ENCODE measurements at regions not wholly inside any gene's neighbourhood (a gene's known extent, or its start where the extent isn't known, plus 50 kb on each side); places are given as distances from the start of the nearest gene placed in this dataset.

DNA sequence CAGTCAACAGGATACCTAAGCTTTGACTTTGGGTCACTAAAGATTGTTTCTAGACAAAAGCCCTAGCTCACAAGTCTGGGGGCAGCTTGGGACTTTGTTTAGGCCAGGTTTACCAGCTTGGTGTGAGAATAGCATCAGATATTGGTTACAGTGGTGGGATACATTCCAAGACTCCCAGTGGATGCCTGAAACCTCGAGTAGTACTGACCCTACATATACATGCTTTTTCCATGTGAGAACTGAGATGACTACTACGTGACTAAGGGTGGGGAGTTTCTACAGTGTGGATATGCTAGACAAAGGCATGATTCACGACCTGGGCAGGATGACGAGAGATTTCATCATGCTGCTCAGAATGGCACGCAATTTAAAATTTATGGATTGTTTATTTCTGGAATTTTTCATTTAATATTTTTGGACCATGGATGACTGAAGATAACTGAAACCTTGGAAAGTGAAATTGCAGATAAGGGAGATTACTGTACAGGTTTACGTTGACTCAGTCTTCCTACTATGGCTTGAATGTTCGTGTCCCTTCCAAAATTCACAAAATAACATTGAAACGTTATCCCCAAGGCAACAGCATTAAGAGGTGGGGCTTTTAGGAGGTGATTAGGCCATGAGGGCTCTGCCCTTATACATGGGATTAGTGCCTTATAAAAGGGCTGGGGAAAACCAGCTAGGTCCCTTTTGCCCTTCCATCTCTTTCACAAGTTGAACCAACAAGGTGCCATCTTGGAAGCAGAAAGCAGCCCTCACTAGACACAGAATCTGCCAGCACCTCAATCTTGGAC lies 50.2 kb upstream of the CTAGE1 start:
- H3K36me3 Mint-ChIP-seq = no peaks in the 10 kb centered on the region
- no peaks in the 10 kb centered on the region for H3K27me3 Mint-ChIP-seq
- no peak overlapping the region for H3K27ac ChIP-seq (ENCODE audit: insufficient read depth, low read length, poor library complexity, severe bottlenecking)
- H3K4me1 Mint-ChIP-seq = no peaks in the 10 kb centered on the region
- H3K4me3 Mint-ChIP-seq = no peak overlapping the region
- no peaks in the 10 kb centered on the region for H3K27me3 ChIP-seq (ENCODE audit: control insufficient read depth, insufficient read depth, low read length)
- no peaks in the 10 kb centered on the region for H3K4me1 ChIP-seq (ENCODE audit: control insufficient read depth, insufficient read depth, low read length, poor library complexity, severe bottlenecking)
- ATAC-seq (ENCODE audit: low read depth in 2 of 2) (no peak), DNase-seq (no peak)
- no peak overlapping the region for H3K4me3 ChIP-seq (ENCODE audit: low read depth, low read length)
- no peak overlapping the region for H3K27ac Mint-ChIP-seq
- H3K9me3 Mint-ChIP-seq = peaks cover 0 to 3% (median 1%) of the 10 kb centered on the region in 7 donors
- no peaks in the 10 kb centered on the region for H3K9me3 ChIP-seq (ENCODE audit: control insufficient read depth in 2 of 2, low read length in 2 of 2)
- H3K36me3 ChIP-seq (ENCODE audit: control insufficient read depth, insufficient read depth, low read length) = no peaks in the 10 kb centered on the region

DNA sequence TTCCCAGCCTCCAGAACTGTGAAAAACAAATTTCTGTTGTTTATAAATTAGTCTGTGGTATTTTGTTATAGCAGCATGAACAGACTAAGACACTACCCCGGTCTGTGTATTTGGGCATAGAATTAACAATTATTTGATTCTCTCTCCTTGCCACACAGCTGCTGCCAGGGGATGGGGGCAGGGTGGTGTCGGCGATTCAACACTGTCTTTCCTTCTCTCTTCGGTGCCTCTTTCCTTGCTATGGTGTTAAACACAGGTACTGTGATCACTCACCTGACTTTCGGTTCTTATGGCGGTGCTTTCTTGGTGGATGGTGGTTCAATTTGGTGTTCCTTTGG lies 50.8 kb upstream of the CTAGE1 start:
- Histone ChIP-seq H3K27me3 (ENCODE audit: control insufficient read depth, insufficient read depth, low read length) (no peaks in the 10 kb centered on the region), H3K36me3 (ENCODE audit: control insufficient read depth, insufficient read depth, low read length) (no peaks in the 10 kb centered on the region), H3K4me3 (ENCODE audit: low read depth, low read length) (no peak overlapping the region), H3K4me1 (ENCODE audit: control insufficient read depth, insufficient read depth, low read length, poor library complexity, severe bottlenecking) (no peaks in the 10 kb centered on the region), H3K27ac (ENCODE audit: insufficient read depth, low read length, poor library complexity, severe bottlenecking) (no peak overlapping the region), H3K9me3 (ENCODE audit: control insufficient read depth in 2 of 2, low read length in 2 of 2) (no peaks in the 10 kb centered on the region)
- no peaks in the 10 kb centered on the region for H3K4me1 Mint-ChIP-seq
- H3K4me3 Mint-ChIP-seq = no peak overlapping the region
- DNase-seq (no peak), ATAC-seq (ENCODE audit: low read depth in 2 of 2) (no peak)
- no peaks in the 10 kb centered on the region for H3K36me3 Mint-ChIP-seq
- H3K27ac Mint-ChIP-seq = no peak overlapping the region
- peaks cover 0 to 3% (median 1%) of the 10 kb centered on the region in 7 donors for H3K9me3 Mint-ChIP-seq
- no peaks in the 10 kb centered on the region for H3K27me3 Mint-ChIP-seq

DNA sequence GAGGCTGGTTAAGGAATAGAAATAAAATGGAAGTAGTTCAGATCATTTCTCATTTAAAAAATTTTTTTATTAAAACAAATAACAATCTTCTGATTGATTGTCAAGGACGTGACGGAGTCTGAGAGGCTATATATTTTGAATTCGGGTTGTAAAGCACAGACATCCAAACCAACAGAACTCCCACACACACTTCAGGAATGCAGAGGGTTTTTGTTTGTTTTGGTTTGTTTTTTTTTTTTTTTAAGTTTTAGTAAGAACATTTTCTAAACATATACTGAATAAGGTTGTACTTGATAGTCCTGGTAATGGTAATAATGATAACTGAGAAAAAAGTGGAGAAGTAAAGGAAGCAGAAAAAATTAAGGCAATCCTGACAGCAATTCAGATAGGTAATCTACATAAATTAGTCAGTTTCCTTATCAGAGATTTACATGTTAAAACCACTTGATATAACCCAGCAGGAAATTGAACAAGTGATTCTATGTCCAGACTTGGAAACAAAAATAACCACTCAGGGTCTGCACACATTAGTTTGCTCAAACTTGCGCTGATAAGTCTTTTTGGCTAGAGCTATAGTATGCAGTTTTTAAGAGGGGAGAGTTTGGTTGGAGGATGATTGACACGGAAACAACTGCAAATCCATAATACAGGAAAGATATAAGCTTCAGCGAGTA lies 51.5 kb upstream of the CTAGE1 start:
- Mint-ChIP-seq H3K27me3 (no peaks in the 10 kb centered on the region), H3K9me3 (peaks cover 0 to 3% (median 1%) of the 10 kb centered on the region in 7 donors), H3K4me1 (no peaks in the 10 kb centered on the region), H3K27ac (no peak overlapping the region), H3K4me3 (no peak overlapping the region), H3K36me3 (no peaks in the 10 kb centered on the region)
- ATAC-seq (ENCODE audit: low read depth in 2 of 2) (no peak), DNase-seq (no peak)
- Histone ChIP-seq H3K9me3 (ENCODE audit: control insufficient read depth in 2 of 2, low read length in 2 of 2) (no peaks in the 10 kb centered on the region), H3K4me1 (ENCODE audit: control insufficient read depth, insufficient read depth, low read length, poor library complexity, severe bottlenecking) (no peaks in the 10 kb centered on the region), H3K4me3 (ENCODE audit: low read depth, low read length) (no peak overlapping the region), H3K27me3 (ENCODE audit: control insufficient read depth, insufficient read depth, low read length) (no peaks in the 10 kb centered on the region), H3K27ac (ENCODE audit: insufficient read depth, low read length, poor library complexity, severe bottlenecking) (no peak overlapping the region), H3K36me3 (ENCODE audit: control insufficient read depth, insufficient read depth, low read length) (no peaks in the 10 kb centered on the region)

DNA sequence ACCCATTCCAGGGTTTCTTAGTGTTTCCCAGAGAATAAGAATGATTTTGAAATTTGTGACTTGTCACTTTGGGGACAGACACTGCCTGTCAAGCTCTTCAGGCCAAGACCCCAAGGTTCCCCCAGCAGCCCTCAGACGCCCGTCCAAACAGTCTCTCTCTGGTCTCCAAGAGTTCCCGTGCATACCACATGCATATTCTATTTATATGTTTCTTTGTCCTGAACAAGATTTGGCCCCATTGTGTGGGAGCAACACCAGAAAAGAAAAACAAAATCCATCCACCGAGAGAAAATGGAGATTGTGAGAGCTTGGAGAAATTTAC lies 52.2 kb upstream of the CTAGE1 start:
- Histone ChIP-seq H3K36me3 (ENCODE audit: control insufficient read depth, insufficient read depth, low read length) (no peaks in the 10 kb centered on the region), H3K27me3 (ENCODE audit: control insufficient read depth, insufficient read depth, low read length) (no peaks in the 10 kb centered on the region), H3K27ac (ENCODE audit: insufficient read depth, low read length, poor library complexity, severe bottlenecking) (no peak overlapping the region), H3K4me3 (ENCODE audit: low read depth, low read length) (no peak overlapping the region), H3K4me1 (ENCODE audit: control insufficient read depth, insufficient read depth, low read length, poor library complexity, severe bottlenecking) (no peaks in the 10 kb centered on the region), H3K9me3 (ENCODE audit: control insufficient read depth in 2 of 2, low read length in 2 of 2) (no peaks in the 10 kb centered on the region)
- H3K27me3 Mint-ChIP-seq = no peaks in the 10 kb centered on the region
- H3K36me3 Mint-ChIP-seq = no peaks in the 10 kb centered on the region
- peaks cover 0 to 3% (median under 1%) of the 10 kb centered on the region in 7 donors for H3K9me3 Mint-ChIP-seq
- H3K4me3 Mint-ChIP-seq = no peak overlapping the region
- ATAC-seq (ENCODE audit: low read depth in 2 of 2) (no peak), DNase-seq (no peak)
- H3K27ac Mint-ChIP-seq = no peak overlapping the region
- H3K4me1 Mint-ChIP-seq = no peaks in the 10 kb centered on the region

DNA sequence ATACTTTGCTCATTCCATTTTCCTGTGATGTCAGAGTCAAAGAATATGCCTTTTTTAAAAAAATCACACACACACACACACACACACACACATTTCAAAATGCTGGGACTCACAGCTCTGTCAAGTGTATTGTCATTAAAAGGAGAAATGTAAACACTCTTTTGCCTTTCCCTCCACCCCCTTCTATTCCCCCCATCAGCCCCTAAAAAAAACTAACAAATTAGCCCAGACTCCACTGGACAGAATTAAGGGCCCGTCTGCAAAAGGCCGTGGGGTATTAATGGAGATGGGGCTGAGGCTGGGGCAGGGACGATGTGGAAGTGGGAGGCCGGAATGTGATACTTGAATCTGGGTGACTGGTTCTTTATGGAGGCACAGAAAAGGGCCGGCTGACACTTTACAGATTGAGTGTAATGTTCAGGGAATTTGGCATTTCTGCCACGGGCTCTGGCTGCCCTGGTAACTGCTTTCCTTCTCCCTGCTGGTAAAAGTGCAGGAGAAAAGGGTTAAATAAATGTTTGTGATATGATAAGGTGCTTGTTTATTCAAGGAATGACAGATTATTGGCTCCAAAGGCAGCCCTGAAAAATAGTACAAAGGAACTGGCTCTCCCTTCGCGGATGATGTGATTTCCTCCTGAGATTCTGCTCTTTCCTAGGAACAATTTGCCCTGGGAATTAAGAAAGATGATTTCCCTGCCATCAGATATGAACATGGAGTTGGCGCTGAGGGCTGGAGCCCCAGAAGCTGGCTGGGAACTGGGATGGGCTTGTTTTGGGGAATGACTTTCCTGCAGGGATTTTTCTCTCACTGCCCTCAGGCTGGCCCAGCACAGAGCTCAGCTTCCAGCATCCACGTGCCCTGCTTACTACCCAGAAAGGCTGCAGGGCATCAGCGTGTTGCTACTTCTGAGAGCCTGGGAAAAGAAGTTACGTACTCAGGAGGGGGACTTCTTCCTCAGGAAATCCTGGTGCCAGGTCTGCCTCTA lies 52.8 kb upstream of the CTAGE1 start:
- Mint-ChIP-seq H3K4me3 (no peak overlapping the region), H3K27me3 (no peaks in the 10 kb centered on the region)

DNA sequence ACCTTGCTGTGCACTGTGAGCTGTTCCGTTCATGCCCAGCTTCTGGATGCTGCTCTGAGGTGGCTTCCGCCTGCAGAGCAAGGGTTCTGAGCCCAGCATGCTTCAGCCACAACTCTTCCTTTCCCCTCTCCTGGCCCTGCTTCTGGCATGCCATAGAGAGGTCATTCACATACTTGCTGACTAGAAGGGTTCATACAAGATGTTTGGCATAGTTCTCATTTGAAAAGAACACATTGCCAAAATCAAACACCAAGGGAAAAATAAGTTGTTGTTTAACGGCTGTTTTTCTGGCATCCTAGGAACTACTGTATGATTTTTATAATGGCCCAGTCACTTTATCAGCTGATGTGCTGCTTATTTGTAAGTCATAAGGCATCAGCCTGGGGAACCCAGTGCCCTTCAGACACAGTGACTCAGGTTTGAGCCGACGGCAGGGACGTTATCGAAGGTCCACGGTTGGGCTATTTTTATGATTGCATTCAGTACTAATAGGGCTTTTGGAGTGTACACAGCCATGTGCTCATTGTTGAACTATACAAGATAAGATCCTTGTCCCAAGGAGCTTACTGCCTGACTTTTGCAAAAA lies 53.9 kb upstream of the CTAGE1 start:
- Mint-ChIP-seq H3K4me3 (no peak overlapping the region), H3K27ac (no peak overlapping the region), H3K27me3 (no peaks in the 10 kb centered on the region), H3K4me1 (no peaks in the 10 kb centered on the region), H3K36me3 (no peaks in the 10 kb centered on the region), H3K9me3 (peaks cover 0 to 2% (median 1%) of the 10 kb centered on the region in 7 donors)
- DNase-seq = no peak
- Histone ChIP-seq H3K27ac (ENCODE audit: insufficient read depth, low read length, poor library complexity, severe bottlenecking) (no peak overlapping the region), H3K4me3 (ENCODE audit: low read depth, low read length) (no peak overlapping the region), H3K27me3 (ENCODE audit: control insufficient read depth, insufficient read depth, low read length) (no peaks in the 10 kb centered on the region), H3K36me3 (ENCODE audit: control insufficient read depth, insufficient read depth, low read length) (no peaks in the 10 kb centered on the region), H3K4me1 (ENCODE audit: control insufficient read depth, insufficient read depth, low read length, poor library complexity, severe bottlenecking) (no peaks in the 10 kb centered on the region), H3K9me3 (ENCODE audit: control insufficient read depth in 2 of 2, low read length in 2 of 2) (no peaks in the 10 kb centered on the region)
- ATAC-seq (ENCODE audit: low read depth in 2 of 2) = no peak

More for the DNA sequence above, 52.8 kb upstream of the CTAGE1 start:
- Mint-ChIP-seq H3K9me3 (peaks cover 0 to 4% (median 1%) of the 10 kb centered on the region in 7 donors), H3K4me1 (no peaks in the 10 kb centered on the region), H3K27ac (no peak overlapping the region), H3K36me3 (no peaks in the 10 kb centered on the region)
- no peaks in the 10 kb centered on the region for H3K36me3 ChIP-seq (ENCODE audit: control insufficient read depth, insufficient read depth, low read length)
- DNase-seq = no peak
- no peak overlapping the region for H3K27ac ChIP-seq (ENCODE audit: insufficient read depth, low read length, poor library complexity, severe bottlenecking)
- no peaks in the 10 kb centered on the region for H3K9me3 ChIP-seq (ENCODE audit: control insufficient read depth in 2 of 2, low read length in 2 of 2)
- no peak for ATAC-seq (ENCODE audit: low read depth in 2 of 2)
- no peaks in the 10 kb centered on the region for H3K27me3 ChIP-seq (ENCODE audit: control insufficient read depth, insufficient read depth, low read length)
- no peak overlapping the region for H3K4me3 ChIP-seq (ENCODE audit: low read depth, low read length)
- no peaks in the 10 kb centered on the region for H3K4me1 ChIP-seq (ENCODE audit: control insufficient read depth, insufficient read depth, low read length, poor library complexity, severe bottlenecking)

DNA sequence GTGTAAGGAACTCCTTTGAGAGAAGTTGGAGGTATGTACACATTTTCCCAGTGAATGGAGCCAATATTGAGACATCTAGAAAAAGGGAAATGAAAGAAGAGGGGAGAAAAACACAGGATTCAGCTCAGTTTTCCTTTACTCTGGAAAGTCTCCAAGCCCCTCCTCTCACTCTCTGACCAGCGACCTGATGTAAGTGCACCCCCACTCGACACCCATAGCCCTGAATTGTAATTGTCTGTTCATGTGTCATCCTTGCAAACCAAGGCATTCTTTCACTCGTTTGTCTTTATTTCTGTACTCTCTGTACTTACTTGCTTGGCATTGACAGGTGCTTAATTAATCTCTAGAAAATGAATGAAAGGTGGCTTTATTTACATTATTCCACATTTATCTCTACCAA lies 55.7 kb upstream of the CTAGE1 start:
- Histone ChIP-seq H3K27ac (ENCODE audit: insufficient read depth, low read length, poor library complexity, severe bottlenecking) (no peak overlapping the region), H3K4me1 (ENCODE audit: control insufficient read depth, insufficient read depth, low read length, poor library complexity, severe bottlenecking) (no peaks in the 10 kb centered on the region), H3K4me3 (ENCODE audit: low read depth, low read length) (no peak overlapping the region), H3K9me3 (ENCODE audit: control insufficient read depth in 2 of 2, low read length in 2 of 2) (no peaks in the 10 kb centered on the region), H3K27me3 (ENCODE audit: control insufficient read depth, insufficient read depth, low read length) (no peaks in the 10 kb centered on the region), H3K36me3 (ENCODE audit: control insufficient read depth, insufficient read depth, low read length) (no peaks in the 10 kb centered on the region)
- H3K27ac Mint-ChIP-seq = no peak overlapping the region
- no peaks in the 10 kb centered on the region for H3K4me1 Mint-ChIP-seq
- H3K27me3 Mint-ChIP-seq = no peaks in the 10 kb centered on the region
- ATAC-seq (ENCODE audit: low read depth in 2 of 2) = no peak
- no peak overlapping the region for H3K4me3 Mint-ChIP-seq
- no peaks in the 10 kb centered on the region for H3K36me3 Mint-ChIP-seq
- peaks cover 0 to 2% (median 1%) of the 10 kb centered on the region in 7 donors for H3K9me3 Mint-ChIP-seq
- DNase-seq = no peak
